HepG2 (cell line): ENCODE measurements at regions not wholly inside any gene's neighbourhood (a gene's known extent, or its start where the extent isn't known, plus 50 kb on each side); places are given as distances from the start of the nearest gene placed in this dataset.
A peak's percentile ranks its signal among the peaks of the same experiment; 100 is the strongest.

ENCODE experiments used
- ATAC-seq: fragments of 200-7000 bp; cut with Tn5 transposase; 3 replicates; pipeline ENCODE4 v1.9.1; 2020; ENCODE audit warnings: mild to moderate bottlenecking, moderate library complexity
- BruUV-seq: library from RNA; stranded (reverse); fragments of 400-500 nt; replicated peaks from 2 replicates; lab custom pipeline; 2021; lab: Mats Ljungman, UMichigan
- CTCF ChIA-PET: fragments of 300-600 bp; formaldehyde crosslinking; extraction: SDS; loops from one replicate; lab custom pipeline; 2021; ENCODE audit warnings: low total read pairs, inconsistent platforms, low intra/inter-chr PET ratio; lab: Yijun Ruan, JAX
- POLR2A ChIA-PET: fragments of 350-600 bp; sonication (Branson Sonifier 250); formaldehyde crosslinking; loops from one replicate; lab custom pipeline; 2020; ENCODE audit warnings: antibody characterized with exemption, inconsistent platforms; lab: Yijun Ruan, JAX
- DNase-seq: peaks from one replicate; pipeline ENCODE4 v3.0.0-alpha.2; 2015; ENCODE audit warnings: low spot score
- FAIRE-seq: peaks from 3 replicates; lab custom pipeline; 2011; peaks lifted over from hg19 to GRCh38; lab: Jason Lieb, UNC
- H2AFZ ChIP-seq: one replicate; pipeline ENCODE4 v1.6.1; 2011; ENCODE audit warnings: low read length, inconsistent platforms
- H3K27ac ChIP-seq: fragments of 300-600 bp; 3 replicates; pipeline ENCODE4 v1.8.0; 2011; ENCODE audit warnings: mixed run types, mild to moderate bottlenecking, mixed read lengths, low read length, inconsistent platforms; ENCODE audit not compliant: insufficient read depth; ENCODE audit errors: extremely low read length
- H3K27me3 ChIP-seq, 2 experiments: fragments of 200-600 bp in 1 of 2; 2 replicates in 1 of 2; 3 replicates in 1 of 2; pipeline versions ENCODE4 v1.6.0 to v1.8.0; 2011; ENCODE audit warnings: low read length in 2 of 2, mild to moderate bottlenecking in 2 of 2, moderate library complexity in 2 of 2, inconsistent platforms in 1 of 2; ENCODE audit not compliant: insufficient read depth in 2 of 2, control insufficient read depth in 1 of 2
- H3K36me3 ChIP-seq, 2 experiments: fragments of 200-600 bp in 1 of 2; replicated peaks in 1 of 2; 2 replicates in 1 of 2; 3 replicates in 1 of 2; pipeline versions ENCODE4 v1.5.1 to v1.8.0; 2011; ENCODE audit warnings: low read length in 2 of 2, inconsistent platforms in 1 of 2; ENCODE audit not compliant: insufficient read depth in 2 of 2, control insufficient read depth in 1 of 2
- H3K4me1 ChIP-seq: 2 replicates; pipeline ENCODE4 v1.5.1; 2012; ENCODE audit warnings: low read length, inconsistent platforms; ENCODE audit not compliant: insufficient read depth
- H3K4me2 ChIP-seq: 2 replicates; pipeline ENCODE4 v1.6.0; 2011; ENCODE audit warnings: low read depth, low read length, inconsistent platforms
- H3K4me3 ChIP-seq, 3 experiments: fragments of 200-600 bp in 1 of 3; sonication (generic), shearing (Covaris generic) in 1 of 3; replicated peaks in 1 of 3; 2 replicates each; pipeline ENCODE4 v1.5.1; 2011 to 2016; ENCODE audit warnings: low read length in 3 of 3, inconsistent platforms in 2 of 3, low read depth in 2 of 3, mild to moderate bottlenecking in 2 of 3, control low read depth in 1 of 3, mixed read lengths in 1 of 3; ENCODE audit not compliant: insufficient read depth in 1 of 3
- H3K79me2 ChIP-seq: one replicate; pipeline ENCODE4 v1.6.1; 2011; ENCODE audit warnings: low read length, inconsistent platforms; ENCODE audit not compliant: insufficient read depth
- H3K9ac ChIP-seq: 2 replicates; pipeline ENCODE4 v1.6.0; 2011; ENCODE audit warnings: mild to moderate bottlenecking, low read depth, low read length, inconsistent platforms; ENCODE audit not compliant: insufficient read depth
- H3K9me3 ChIP-seq: 2 replicates; pipeline ENCODE4 v1.5.1; 2012; ENCODE audit warnings: mild to moderate bottlenecking, low read length
- H4K20me1 ChIP-seq: 2 replicates; pipeline ENCODE4 v1.6.0; 2011; ENCODE audit warnings: inconsistent platforms, mild to moderate bottlenecking, low read length, moderate library complexity; ENCODE audit not compliant: insufficient read depth
- ZMAT3 ChIP-seq: sonication (generic); formaldehyde crosslinking; conservative IDR thresholded peaks from 2 replicates; pipeline ENCODE4 v1.7.0; 2021; ENCODE audit warnings: missing genetic modification reagents
- ZNF644 ChIP-seq: IDR thresholded peaks from 2 replicates; pipeline ENCODE4 v1.6.1; 2016; ENCODE audit warnings: low read depth
- WGBS: methylation state at CpG from one replicate; pipeline ENCODE4 v1.1.6; 2017; ENCODE audit warnings: low lambda C conversion rate; 5-methylcytosine and 5-hydroxymethylcytosine counted together
- in situ Hi-C: cut with HindIII; loops from 2 replicates; pipeline ENCODE4 v1.10.0; 2017; ENCODE audit warnings: low pct_unique_long_range_greater_than_20kb; ENCODE audit not compliant: extremely low pct_ligation_motif_present
- intact Hi-C: fragments of 100-400 bp; cut with micrococcal nuclease; formaldehyde crosslinking; loops from one replicate; pipeline ENCODE4 v1.10.0; 2022; ENCODE audit not compliant: unreplicated experiment
- TF ChIP-seq, protein P1 (sequence below): sonication (generic); formaldehyde crosslinking; IDR thresholded peaks from 2 replicates; pipeline ENCODE4 v1.9.0; 2021; ENCODE audit warnings: missing genetic modification reagents, borderline replicate concordance
- TF ChIP-seq, protein P2 (sequence below): sonication (generic); formaldehyde crosslinking; conservative IDR thresholded peaks from 2 replicates; pipeline ENCODE4 v1.8.1; 2023; ENCODE audit warnings: missing genetic modification reagents

DNA sequence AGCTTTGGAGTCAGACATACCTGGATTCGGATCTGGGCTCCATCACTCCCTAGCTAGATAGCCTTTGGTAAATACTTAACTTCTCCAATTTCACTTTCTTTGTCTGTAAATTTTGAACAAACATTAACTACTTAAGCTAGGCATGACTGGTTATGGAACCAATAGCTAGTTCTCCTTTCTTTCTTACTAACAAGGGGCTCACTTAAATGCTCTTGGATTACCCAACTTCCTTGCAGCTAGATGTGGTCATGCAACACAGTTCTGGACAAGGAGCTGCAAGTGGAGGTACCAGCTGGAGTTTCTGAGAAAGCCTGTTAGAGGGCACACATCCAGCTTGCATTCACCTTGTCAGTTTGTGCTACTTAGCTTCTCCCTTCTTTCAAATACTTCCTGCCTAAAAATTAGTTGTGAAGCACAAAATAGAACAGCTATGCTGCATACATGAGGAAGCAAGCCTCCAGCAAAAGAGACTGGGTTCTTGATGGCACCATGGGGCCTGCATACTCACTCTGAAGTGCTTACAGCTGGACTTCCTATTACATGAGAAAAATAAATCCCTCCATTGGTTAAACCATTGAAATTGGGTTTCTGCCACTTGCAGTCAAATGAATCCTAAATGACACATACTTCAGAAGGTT is 210.1 kb upstream of the EEA1 start:
- no TSS peak for BruUV-seq
- H4K20me1 ChIP-seq = no peaks in the 10 kb centered on the region
- H3K79me2 ChIP-seq = no peaks in the 10 kb centered on the region
- H3K4me2 ChIP-seq = no peak overlapping the region
- H3K27ac ChIP-seq = no peak overlapping the region
- in situ Hi-C loops (loop anchor here (25.0 kb wide), 1 partner anchor 248 kb away; the partner anchor contains the start of gene NUDT4), intact Hi-C loops (no loop called here)
- no peak for DNase-seq
- H3K9ac ChIP-seq = no peak overlapping the region
- H3K4me1 ChIP-seq = peaks cover 79% of the 10 kb centered on the region
- POLR2A ChIA-PET = interaction anchor here (0.7 to 1.2 kb wide), 2 partner anchors 11 to 17 kb away, joined by 3 to 6 read pairs; no protein-coding TSS in a partner anchor
- H3K4me3 ChIP-seq = no peak overlapping the region
- no peaks in the 10 kb centered on the region for H3K9me3 ChIP-seq
- no peaks in the 10 kb centered on the region for H3K27me3 ChIP-seq
- CTCF ChIA-PET = no interaction called here
- ATAC-seq = no peak
- H3K36me3 ChIP-seq = no peaks in the 10 kb centered on the region
- H2AFZ ChIP-seq = no peak overlapping the region
- FAIRE-seq = no peak
- TF ChIP-seq ZNF644 (CRISPR knock-in tag) = 0 out of 2 replicates have a peak, but pooled peaks have one; percentile 25
- TF ChIP-seq, protein P1, sequence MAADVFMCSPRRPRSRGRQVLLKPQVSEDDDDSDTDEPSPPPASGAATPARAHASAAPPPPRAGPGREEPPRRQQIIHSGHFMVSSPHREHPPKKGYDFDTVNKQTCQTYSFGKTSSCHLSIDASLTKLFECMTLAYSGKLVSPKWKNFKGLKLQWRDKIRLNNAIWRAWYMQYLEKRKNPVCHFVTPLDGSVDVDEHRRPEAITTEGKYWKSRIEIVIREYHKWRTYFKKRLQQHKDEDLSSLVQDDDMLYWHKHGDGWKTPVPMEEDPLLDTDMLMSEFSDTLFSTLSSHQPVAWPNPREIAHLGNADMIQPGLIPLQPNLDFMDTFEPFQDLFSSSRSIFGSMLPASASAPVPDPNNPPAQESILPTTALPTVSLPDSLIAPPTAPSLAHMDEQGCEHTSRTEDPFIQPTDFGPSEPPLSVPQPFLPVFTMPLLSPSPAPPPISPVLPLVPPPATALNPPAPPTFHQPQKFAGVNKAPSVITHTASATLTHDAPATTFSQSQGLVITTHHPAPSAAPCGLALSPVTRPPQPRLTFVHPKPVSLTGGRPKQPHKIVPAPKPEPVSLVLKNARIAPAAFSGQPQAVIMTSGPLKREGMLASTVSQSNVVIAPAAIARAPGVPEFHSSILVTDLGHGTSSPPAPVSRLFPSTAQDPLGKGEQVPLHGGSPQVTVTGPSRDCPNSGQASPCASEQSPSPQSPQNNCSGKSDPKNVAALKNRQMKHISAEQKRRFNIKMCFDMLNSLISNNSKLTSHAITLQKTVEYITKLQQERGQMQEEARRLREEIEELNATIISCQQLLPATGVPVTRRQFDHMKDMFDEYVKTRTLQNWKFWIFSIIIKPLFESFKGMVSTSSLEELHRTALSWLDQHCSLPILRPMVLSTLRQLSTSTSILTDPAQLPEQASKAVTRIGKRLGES (CRISPR knock-in tag) = no peak
- TF ChIP-seq ZMAT3 (CRISPR knock-in tag) = no peak
- TF ChIP-seq, protein P2, sequence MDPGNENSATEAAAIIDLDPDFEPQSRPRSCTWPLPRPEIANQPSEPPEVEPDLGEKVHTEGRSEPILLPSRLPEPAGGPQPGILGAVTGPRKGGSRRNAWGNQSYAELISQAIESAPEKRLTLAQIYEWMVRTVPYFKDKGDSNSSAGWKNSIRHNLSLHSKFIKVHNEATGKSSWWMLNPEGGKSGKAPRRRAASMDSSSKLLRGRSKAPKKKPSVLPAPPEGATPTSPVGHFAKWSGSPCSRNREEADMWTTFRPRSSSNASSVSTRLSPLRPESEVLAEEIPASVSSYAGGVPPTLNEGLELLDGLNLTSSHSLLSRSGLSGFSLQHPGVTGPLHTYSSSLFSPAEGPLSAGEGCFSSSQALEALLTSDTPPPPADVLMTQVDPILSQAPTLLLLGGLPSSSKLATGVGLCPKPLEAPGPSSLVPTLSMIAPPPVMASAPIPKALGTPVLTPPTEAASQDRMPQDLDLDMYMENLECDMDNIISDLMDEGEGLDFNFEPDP (CRISPR knock-in tag) = no peak
- WGBS = 48% methylated on average over 1 of the region's 1 CpG
